NCI-H2107 treated with DMSO at 0.1 percent for 48 hours (cell line): ENCODE measurements at regions not wholly inside any gene's neighbourhood (a gene's known extent, or its start where the extent isn't known, plus 50 kb on each side); places are given as distances from the start of the nearest gene placed in this dataset.
"Not testable (repeated sequence)": the region's sequence is repeated elsewhere in the genome, so short reads cannot be mapped to it uniquely, and the experiment has no call there.

Experiments used
- DNase-seq: peaks from one replicate; lab custom pipeline; 2025; ENCODE audit not compliant: unreplicated experiment; lab: John Stamatoyannopoulos, UW

- no peak for DNase-seq
These were observed 254.8 kb downstream of the TEX29 start for GRCh38 chr13:111575276-111575675.

GRCh38 chr13:111575719-111576118, 255.3 kb downstream of the TEX29 start:
- DNase-seq = no peak

GRCh38 chr13:111577208-111577828, 256.9 kb downstream of the TEX29 start:
- DNase-seq = no peak

- peak; percentile 48 for DNase-seq
These were observed 257.6 kb downstream of the TEX29 start for GRCh38 chr13:111577956-111578605.

- no peak for DNase-seq
These were observed 263.7 kb downstream of the TEX29 start for GRCh38 chr13:111584101-111584672.

- no peak for DNase-seq
These were observed 264.4 kb downstream of the TEX29 start for GRCh38 chr13:111584870-111585269.

- DNase-seq = no peak
These were observed 265.8 kb downstream of the TEX29 start for GRCh38 chr13:111586291-111586690.

- DNase-seq = no peak
These were observed 266.8 kb downstream of the TEX29 start for GRCh38 chr13:111587249-111587648.

GRCh38 chr13:111589321-111589720, 268.9 kb downstream of the TEX29 start:
- no peak for DNase-seq

- no peak for DNase-seq
These were observed 269.6 kb downstream of the TEX29 start for GRCh38 chr13:111589992-111590391.

- DNase-seq = no peak
These were observed 270.4 kb downstream of the TEX29 start for GRCh38 chr13:111590796-111591195.

GRCh38 chr13:111593490-111593889, 273.0 kb downstream of the TEX29 start:
- not testable (repeated sequence) for DNase-seq

GRCh38 chr13:111594606-111595005, 274.2 kb downstream of the TEX29 start:
- DNase-seq = no peak

GRCh38 chr13:111595276-111595675, 274.8 kb downstream of the TEX29 start:
- no peak for DNase-seq

GRCh38 chr13:111595791-111596190, 275.3 kb downstream of the TEX29 start:
- no peak for DNase-seq

- DNase-seq = peak; percentile 20
These were observed 276.8 kb downstream of the TEX29 start for GRCh38 chr13:111597191-111597611.

GRCh38 chr13:111597618-111598017, 277.2 kb downstream of the TEX29 start:
- DNase-seq = no peak

- DNase-seq = no peak
These were observed 278.3 kb downstream of the TEX29 start for GRCh38 chr13:111598747-111599146.

- DNase-seq = no peak
These were observed 279.3 kb downstream of the TEX29 start for GRCh38 chr13:111599791-111600190.

GRCh38 chr13:111602874-111603273, 282.4 kb downstream of the TEX29 start:
- no peak for DNase-seq

- DNase-seq = no peak
These were observed 283.7 kb downstream of the TEX29 start for GRCh38 chr13:111604097-111604496.

- no peak for DNase-seq
These were observed 288.1 kb downstream of the TEX29 start for GRCh38 chr13:111608556-111608955.
